ENCODE measurements at regions not wholly inside any gene's neighbourhood (a gene's known extent, or its start where the extent isn't known, plus 50 kb on each side); places are given as distances from the start of the nearest gene placed in this dataset.
"Not testable (repeated sequence)": the region's sequence is repeated elsewhere in the genome, so short reads cannot be mapped to it uniquely, and the experiment has no call there.

DNA sequence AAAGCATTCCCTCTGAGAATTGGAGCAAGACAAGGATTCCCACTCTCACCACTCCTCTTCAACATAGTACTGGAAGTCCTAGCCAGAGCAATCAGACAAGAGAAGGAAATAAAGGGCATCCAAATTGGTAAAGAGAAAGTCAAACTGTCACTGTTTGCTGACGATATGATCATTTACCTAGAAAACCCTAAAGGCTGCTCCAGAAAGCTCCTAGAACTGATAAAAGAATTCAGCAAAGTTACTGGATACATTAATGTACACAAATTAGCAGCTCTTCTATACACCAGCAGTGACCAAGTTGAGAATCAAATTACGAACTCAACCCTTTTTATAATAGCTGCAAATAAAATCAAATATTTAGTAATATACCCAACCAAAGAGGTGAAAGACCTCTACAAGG lies 851.9 kb downstream of the FSCB start:
- not testable (repeated sequence) for H3K4ac ChIP-seq (ENCODE audit: low read depth, low read length); H3K36me3 ChIP-seq (ENCODE audit: control insufficient read depth in 1 of 2, insufficient read depth in 2 of 2, low read length in 2 of 2); H3K79me2 ChIP-seq (ENCODE audit: control insufficient read depth, insufficient read depth, low read length, poor library complexity); H3K23ac ChIP-seq (ENCODE audit: low read length); H3K4me2 ChIP-seq (ENCODE audit: low read length); H3K27ac ChIP-seq (ENCODE audit: low read depth, low read length); H2AFZ ChIP-seq (ENCODE audit: insufficient read depth, low read length, poor library complexity); H3K9me3 ChIP-seq (ENCODE audit: insufficient read depth, low read depth, low read length); H4K12ac ChIP-seq (ENCODE audit: low read depth, low read length); DNase-seq; H2BK5ac ChIP-seq (ENCODE audit: low read depth, low read length, poor library complexity); H3K18ac ChIP-seq (ENCODE audit: low read length); H2AK5ac ChIP-seq (ENCODE audit: low read length); H3K4me3 ChIP-seq (ENCODE audit: low read depth, low read length); H3K4me1 ChIP-seq (ENCODE audit: control insufficient read depth in 1 of 2, insufficient read depth in 2 of 2, low read length in 2 of 2); H2BK120ac ChIP-seq (ENCODE audit: insufficient read depth, low read length, poor library complexity); H3K14ac ChIP-seq (ENCODE audit: low read length); H3K79me1 ChIP-seq (ENCODE audit: low read length); H4K91ac ChIP-seq (ENCODE audit: low read depth, low read length); H3K9ac ChIP-seq (ENCODE audit: low read length); H2BK12ac ChIP-seq (ENCODE audit: low read length); H4K8ac ChIP-seq (ENCODE audit: low read depth, low read length); H3K27me3 ChIP-seq (ENCODE audit: insufficient read depth, low read length)
- WGBS (ENCODE audit: extremely low coverage, insufficient coverage, insufficient read length): no CpG with 5 or more reads among the region's 2 CpGs

DNA sequence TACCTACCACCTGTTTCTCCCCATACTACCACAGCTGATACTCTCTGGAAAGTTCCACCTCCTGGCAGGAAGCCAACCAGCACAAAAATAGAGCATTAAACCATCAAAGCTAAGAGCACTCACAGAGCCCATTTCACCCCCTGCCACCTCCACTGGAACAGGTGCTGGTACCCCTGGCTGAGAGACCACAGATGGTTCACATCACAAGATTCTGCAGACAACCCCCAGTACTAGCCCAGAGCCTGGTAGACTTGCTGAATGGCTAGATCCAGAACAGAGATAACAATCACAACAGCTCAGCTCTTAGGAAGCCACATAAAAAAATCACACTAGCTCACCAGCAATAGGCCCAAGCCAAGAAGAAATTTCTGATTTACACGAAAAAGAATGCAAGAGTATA lies 855.2 kb downstream of the FSCB start:
- WGBS (ENCODE audit: extremely low coverage, insufficient coverage, insufficient read length): no CpG with 5 or more reads among the region's 1 CpG
- Histone ChIP-seq H3K36me3 (ENCODE audit: control insufficient read depth in 1 of 2, insufficient read depth in 2 of 2, low read length in 2 of 2) (no peaks in the 10 kb centered on the region), H4K91ac (ENCODE audit: low read depth, low read length) (no peak overlapping the region), H4K12ac (ENCODE audit: low read depth, low read length) (no peak overlapping the region), H3K14ac (ENCODE audit: low read length) (no peak overlapping the region), H2BK5ac (ENCODE audit: low read depth, low read length, poor library complexity) (no peak overlapping the region), H2BK12ac (ENCODE audit: low read length) (no peak overlapping the region), H3K27me3 (ENCODE audit: insufficient read depth, low read length) (no peaks in the 10 kb centered on the region), H3K4me2 (ENCODE audit: low read length) (no peak overlapping the region), H3K9me3 (ENCODE audit: insufficient read depth, low read depth, low read length) (no peaks in the 10 kb centered on the region), H3K9ac (ENCODE audit: low read length) (no peak overlapping the region), H2AFZ (ENCODE audit: insufficient read depth, low read length, poor library complexity) (no peak overlapping the region), H3K18ac (ENCODE audit: low read length) (no peak overlapping the region), H4K8ac (ENCODE audit: low read depth, low read length) (no peak overlapping the region), H3K4me1 (ENCODE audit: control insufficient read depth in 1 of 2, insufficient read depth in 2 of 2, low read length in 2 of 2) (no peaks in the 10 kb centered on the region), H3K27ac (ENCODE audit: low read depth, low read length) (no peak overlapping the region), H3K4ac (ENCODE audit: low read depth, low read length) (no peak overlapping the region), H3K4me3 (ENCODE audit: low read depth, low read length) (no peak overlapping the region), H2AK5ac (ENCODE audit: low read length) (no peak overlapping the region), H3K79me1 (ENCODE audit: low read length) (no peaks in the 10 kb centered on the region), H3K79me2 (ENCODE audit: control insufficient read depth, insufficient read depth, low read length, poor library complexity) (no peaks in the 10 kb centered on the region), H2BK120ac (ENCODE audit: insufficient read depth, low read length, poor library complexity) (no peak overlapping the region), H3K23ac (ENCODE audit: low read length) (no peak overlapping the region)
- DNase-seq: no peak

DNA sequence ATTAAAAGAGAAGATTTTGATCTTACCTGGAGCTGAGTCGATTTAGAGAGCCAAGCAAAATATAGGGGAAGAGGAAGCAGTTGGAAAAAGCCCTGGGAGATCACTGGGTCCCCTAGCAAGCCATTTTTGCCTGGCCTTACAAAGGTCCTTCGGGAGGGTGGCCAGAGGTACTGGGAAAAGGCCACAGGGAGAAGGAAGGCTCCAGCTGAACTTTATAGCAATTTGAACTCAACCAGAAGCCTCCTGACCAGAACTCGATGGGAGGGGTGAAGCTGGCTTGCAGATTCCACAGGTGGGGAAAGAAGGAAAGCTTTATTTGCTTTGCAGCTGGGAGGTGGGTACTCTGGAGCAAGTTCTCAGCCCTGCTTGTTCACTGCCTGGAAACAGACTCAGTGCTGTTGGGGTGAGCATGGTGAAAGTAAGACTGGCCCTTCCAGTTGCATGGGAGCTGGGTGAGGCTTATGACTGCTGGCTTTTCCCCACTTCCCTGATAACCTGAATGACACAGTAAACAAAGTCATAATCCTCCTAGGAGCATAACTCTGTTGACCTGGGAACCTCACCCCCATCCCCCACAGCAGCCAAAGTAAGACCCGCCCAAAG lies 855.8 kb downstream of the FSCB start:
- H2AK5ac ChIP-seq (ENCODE audit: low read length): no peak overlapping the region
- no peaks in the 10 kb centered on the region for H3K27me3 ChIP-seq (ENCODE audit: insufficient read depth, low read length)
- H3K4me3 ChIP-seq (ENCODE audit: low read depth, low read length): no peak overlapping the region
- no peak overlapping the region for H4K8ac ChIP-seq (ENCODE audit: low read depth, low read length)
- H3K36me3 ChIP-seq (ENCODE audit: control insufficient read depth in 1 of 2, insufficient read depth in 2 of 2, low read length in 2 of 2): no peaks in the 10 kb centered on the region
- no CpG with 5 or more reads among the region's 4 CpGs for WGBS (ENCODE audit: extremely low coverage, insufficient coverage, insufficient read length)
- no peak overlapping the region for H3K27ac ChIP-seq (ENCODE audit: low read depth, low read length)
- no peak overlapping the region for H3K23ac ChIP-seq (ENCODE audit: low read length)
- H3K4ac ChIP-seq (ENCODE audit: low read depth, low read length): no peak overlapping the region
- no peaks in the 10 kb centered on the region for H3K9me3 ChIP-seq (ENCODE audit: insufficient read depth, low read depth, low read length)
- no peaks in the 10 kb centered on the region for H3K79me2 ChIP-seq (ENCODE audit: control insufficient read depth, insufficient read depth, low read length, poor library complexity)
- no peak overlapping the region for H2BK120ac ChIP-seq (ENCODE audit: insufficient read depth, low read length, poor library complexity)
- H3K9ac ChIP-seq (ENCODE audit: low read length): no peak overlapping the region
- H2BK5ac ChIP-seq (ENCODE audit: low read depth, low read length, poor library complexity): no peak overlapping the region
- H3K4me1 ChIP-seq (ENCODE audit: control insufficient read depth in 1 of 2, insufficient read depth in 2 of 2, low read length in 2 of 2): no peaks in the 10 kb centered on the region
- no peak overlapping the region for H4K12ac ChIP-seq (ENCODE audit: low read depth, low read length)
- no peak overlapping the region for H3K4me2 ChIP-seq (ENCODE audit: low read length)
- no peak overlapping the region for H3K18ac ChIP-seq (ENCODE audit: low read length)
- H3K79me1 ChIP-seq (ENCODE audit: low read length): no peaks in the 10 kb centered on the region
- no peak overlapping the region for H3K14ac ChIP-seq (ENCODE audit: low read length)
- no peak overlapping the region for H4K91ac ChIP-seq (ENCODE audit: low read depth, low read length)
- no peak overlapping the region for H2BK12ac ChIP-seq (ENCODE audit: low read length)
- no peak for DNase-seq
- H2AFZ ChIP-seq (ENCODE audit: insufficient read depth, low read length, poor library complexity): no peak overlapping the region

GRCh38 chr14:43649508-43649907 lies 857.6 kb downstream of the FSCB start:
- H3K79me1 ChIP-seq (ENCODE audit: low read length): no peaks in the 10 kb centered on the region
- no peaks in the 10 kb centered on the region for H3K4me1 ChIP-seq (ENCODE audit: control insufficient read depth in 1 of 2, insufficient read depth in 2 of 2, low read length in 2 of 2)
- no peak overlapping the region for H3K23ac ChIP-seq (ENCODE audit: low read length)
- H3K18ac ChIP-seq (ENCODE audit: low read length): no peak overlapping the region
- H3K27ac ChIP-seq (ENCODE audit: low read depth, low read length): no peak overlapping the region
- H3K14ac ChIP-seq (ENCODE audit: low read length): no peak overlapping the region
- no peak overlapping the region for H2AFZ ChIP-seq (ENCODE audit: insufficient read depth, low read length, poor library complexity)
- H2BK120ac ChIP-seq (ENCODE audit: insufficient read depth, low read length, poor library complexity): no peak overlapping the region
- H2AK5ac ChIP-seq (ENCODE audit: low read length): no peak overlapping the region
- H3K27me3 ChIP-seq (ENCODE audit: insufficient read depth, low read length): no peaks in the 10 kb centered on the region
- no peak overlapping the region for H3K9ac ChIP-seq (ENCODE audit: low read length)
- no peak overlapping the region for H4K8ac ChIP-seq (ENCODE audit: low read depth, low read length)
- no peak for DNase-seq
- H3K4ac ChIP-seq (ENCODE audit: low read depth, low read length): no peak overlapping the region
- H2BK12ac ChIP-seq (ENCODE audit: low read length): no peak overlapping the region
- H4K12ac ChIP-seq (ENCODE audit: low read depth, low read length): no peak overlapping the region
- no peak overlapping the region for H4K91ac ChIP-seq (ENCODE audit: low read depth, low read length)
- H3K79me2 ChIP-seq (ENCODE audit: control insufficient read depth, insufficient read depth, low read length, poor library complexity): no peaks in the 10 kb centered on the region
- H3K4me3 ChIP-seq (ENCODE audit: low read depth, low read length): no peak overlapping the region
- H3K4me2 ChIP-seq (ENCODE audit: low read length): no peak overlapping the region
- H2BK5ac ChIP-seq (ENCODE audit: low read depth, low read length, poor library complexity): no peak overlapping the region
- H3K36me3 ChIP-seq (ENCODE audit: control insufficient read depth in 1 of 2, insufficient read depth in 2 of 2, low read length in 2 of 2): no peaks in the 10 kb centered on the region
- H3K9me3 ChIP-seq (ENCODE audit: insufficient read depth, low read depth, low read length): no peaks in the 10 kb centered on the region
